ENCODE measurements at regions not wholly inside any gene's neighbourhood (a gene's known extent, or its start where the extent isn't known, plus 50 kb on each side); places are given as distances from the start of the nearest gene placed in this dataset.
A peak's percentile ranks its signal among the peaks of the same experiment; 100 is the strongest.

DNA sequence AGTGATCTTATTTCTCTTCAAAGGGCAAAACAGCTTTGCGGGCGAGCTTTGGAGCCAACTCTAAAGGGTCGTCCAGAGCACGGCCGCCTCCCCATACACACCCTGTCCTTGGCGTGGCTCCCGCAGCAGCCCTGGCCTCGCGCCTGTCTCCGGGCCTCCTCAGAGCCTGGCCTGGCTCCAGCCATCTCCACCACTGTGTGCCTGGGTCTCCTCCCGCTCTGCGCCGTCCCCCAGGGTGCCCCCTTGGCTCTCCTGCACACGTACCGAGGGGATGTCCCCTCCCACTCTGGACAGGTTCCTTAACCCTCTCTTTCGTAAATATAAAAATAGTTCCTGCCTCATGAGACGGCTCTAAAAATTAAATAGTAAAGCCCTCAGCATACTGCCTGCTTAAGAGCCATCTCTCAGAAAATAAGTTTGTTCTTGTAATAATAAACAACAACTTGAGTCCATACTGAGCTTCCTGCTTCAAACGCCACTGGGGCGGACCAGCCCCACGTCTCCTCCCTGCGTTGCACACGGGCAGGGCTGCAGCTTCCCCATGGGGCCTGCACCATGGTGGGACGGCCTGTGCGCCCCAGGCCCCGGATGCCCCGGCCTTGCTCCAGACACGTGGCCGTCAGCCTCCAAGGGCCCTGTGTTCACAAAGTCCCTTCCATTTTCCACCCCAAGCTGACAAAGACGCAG is 226.2 kb downstream of the TTLL2 start:
- peak overlapping the region in 1 of 2 experiments; percentile 33 for H3K4me3 ChIP-seq (ENCODE audit: insufficient read depth in 1 of 2, low read depth in 1 of 2, low read length in 2 of 2)
- no peak overlapping the region for H3K18ac ChIP-seq (ENCODE audit: low read depth in 1 of 2, low read length in 2 of 2)
- no peak overlapping the region for H3K27ac ChIP-seq (ENCODE audit: low read length, poor library complexity, severe bottlenecking)
- no peaks in the 10 kb centered on the region for H3K36me3 ChIP-seq (ENCODE audit: control insufficient read depth in 1 of 2, insufficient read depth in 2 of 2, low read depth in 1 of 2, low read length in 2 of 2)
- peaks cover 5% of the 10 kb centered on the region for H3K4me1 ChIP-seq (ENCODE audit: control insufficient read depth, insufficient read depth, low read depth, low read length)
- DNase-seq, result no peak
- WGBS, result 87% methylated on average over 24 of the region's 29 CpGs
- H3K79me1 ChIP-seq (replicated peaks; ENCODE audit: low read length, poor library complexity, severe bottlenecking), result no peaks in the 10 kb centered on the region
- H2AK5ac ChIP-seq (ENCODE audit: low read length, severe bottlenecking), result no peak overlapping the region
- no peak overlapping the region for H3K9ac ChIP-seq (ENCODE audit: low read length)
- peaks cover 3% of the 10 kb centered on the region for H3K9me3 ChIP-seq (ENCODE audit: control insufficient read depth, low read length)
- H2BK5ac ChIP-seq (ENCODE audit: low read depth, low read length, poor library complexity, severe bottlenecking), result no peak overlapping the region
- H3K23ac ChIP-seq (ENCODE audit: low read length in 2 of 2), result no peak overlapping the region
- peaks cover 0 to 15% of the 10 kb centered on the region in 2 experiments for H3K27me3 ChIP-seq (ENCODE audit: control insufficient read depth in 1 of 2, insufficient read depth in 1 of 2, low read length in 2 of 2)
- no peak overlapping the region for H3K4ac ChIP-seq (ENCODE audit: low read depth in 1 of 2, low read length in 2 of 2)
- no peak overlapping the region for H4K8ac ChIP-seq (ENCODE audit: low read length)
- no peak overlapping the region for H2BK120ac ChIP-seq (ENCODE audit: low read depth, low read length)
- no peak overlapping the region for H3K14ac ChIP-seq (ENCODE audit: low read length in 2 of 2)
- H2BK15ac ChIP-seq (ENCODE audit: low read depth, poor library complexity, severe bottlenecking), result no peak overlapping the region
- H2BK12ac ChIP-seq (ENCODE audit: low read length in 2 of 2), result no peak overlapping the region
- no peak overlapping the region for H3K4me2 ChIP-seq (ENCODE audit: low read length, poor library complexity, severe bottlenecking)
- no peak overlapping the region for H2AFZ ChIP-seq (ENCODE audit: low read depth, low read length)
- H4K91ac ChIP-seq (ENCODE audit: low read length), result no peak overlapping the region

DNA sequence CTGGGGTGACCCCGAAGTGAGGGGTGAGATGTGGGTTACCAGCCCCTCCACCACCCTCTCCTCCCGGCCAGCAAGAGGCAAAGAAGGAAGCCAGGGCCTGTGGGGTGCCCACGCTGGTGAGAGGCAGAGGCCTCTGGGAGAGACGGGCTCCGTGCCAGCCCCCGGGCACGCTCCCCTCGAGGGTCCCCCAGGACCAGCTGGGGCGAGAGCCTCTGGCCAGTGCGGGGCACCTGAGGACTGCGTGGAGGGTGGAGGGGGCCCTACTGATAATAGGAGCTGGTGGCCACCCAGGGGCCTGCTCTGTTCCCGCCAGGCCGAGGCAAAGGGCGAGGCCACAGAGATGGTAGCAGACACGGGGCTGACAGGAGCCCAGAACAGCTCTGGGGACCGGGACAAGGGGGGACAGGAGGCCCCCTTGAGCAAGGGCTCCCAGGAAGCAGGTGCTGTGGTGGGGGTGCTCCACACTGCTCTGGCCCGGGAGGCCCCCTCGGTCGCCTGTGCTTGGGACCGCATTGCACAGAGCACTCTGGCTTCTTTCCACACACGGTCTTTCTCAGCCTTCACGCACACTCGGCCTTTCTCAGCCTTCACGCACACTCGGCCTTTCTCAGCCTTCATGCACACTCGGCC is 226.9 kb downstream of the TTLL2 start:
- no peak overlapping the region for H2AK5ac ChIP-seq (ENCODE audit: low read length, severe bottlenecking)
- peaks cover 8% of the 10 kb centered on the region for H3K9me3 ChIP-seq (ENCODE audit: control insufficient read depth, low read length)
- no peak for DNase-seq
- no peak overlapping the region for H2BK120ac ChIP-seq (ENCODE audit: low read depth, low read length)
- no peak overlapping the region for H3K4me2 ChIP-seq (ENCODE audit: low read length, poor library complexity, severe bottlenecking)
- no peak overlapping the region for H2AFZ ChIP-seq (ENCODE audit: low read depth, low read length)
- no peak overlapping the region for H4K91ac ChIP-seq (ENCODE audit: low read length)
- H3K23ac ChIP-seq (ENCODE audit: low read length in 2 of 2), result no peak overlapping the region
- H2BK12ac ChIP-seq (ENCODE audit: low read length in 2 of 2), result no peak overlapping the region
- H3K4me3 ChIP-seq (ENCODE audit: insufficient read depth in 1 of 2, low read depth in 1 of 2, low read length in 2 of 2), result no peak overlapping the region
- no peak overlapping the region for H3K9ac ChIP-seq (ENCODE audit: low read length)
- H3K79me1 ChIP-seq (replicated peaks; ENCODE audit: low read length, poor library complexity, severe bottlenecking), result no peaks in the 10 kb centered on the region
- H3K27ac ChIP-seq (ENCODE audit: low read length, poor library complexity, severe bottlenecking), result no peak overlapping the region
- no peak overlapping the region for H2BK15ac ChIP-seq (ENCODE audit: low read depth, poor library complexity, severe bottlenecking)
- peaks cover 0 to 15% of the 10 kb centered on the region in 2 experiments for H3K27me3 ChIP-seq (ENCODE audit: control insufficient read depth in 1 of 2, insufficient read depth in 1 of 2, low read length in 2 of 2)
- H2BK5ac ChIP-seq (ENCODE audit: low read depth, low read length, poor library complexity, severe bottlenecking), result no peak overlapping the region
- H3K4me1 ChIP-seq (ENCODE audit: control insufficient read depth, insufficient read depth, low read depth, low read length), result peaks cover 5% of the 10 kb centered on the region
- no peak overlapping the region for H3K18ac ChIP-seq (ENCODE audit: low read depth in 1 of 2, low read length in 2 of 2)
- WGBS, result 94% methylated on average over 26 of the region's 26 CpGs
- H3K36me3 ChIP-seq (ENCODE audit: control insufficient read depth in 1 of 2, insufficient read depth in 2 of 2, low read depth in 1 of 2, low read length in 2 of 2), result no peaks in the 10 kb centered on the region
- no peak overlapping the region for H3K4ac ChIP-seq (ENCODE audit: low read depth in 1 of 2, low read length in 2 of 2)
- H4K8ac ChIP-seq (ENCODE audit: low read length), result no peak overlapping the region
- H3K14ac ChIP-seq (ENCODE audit: low read length in 2 of 2), result no peak overlapping the region

DNA sequence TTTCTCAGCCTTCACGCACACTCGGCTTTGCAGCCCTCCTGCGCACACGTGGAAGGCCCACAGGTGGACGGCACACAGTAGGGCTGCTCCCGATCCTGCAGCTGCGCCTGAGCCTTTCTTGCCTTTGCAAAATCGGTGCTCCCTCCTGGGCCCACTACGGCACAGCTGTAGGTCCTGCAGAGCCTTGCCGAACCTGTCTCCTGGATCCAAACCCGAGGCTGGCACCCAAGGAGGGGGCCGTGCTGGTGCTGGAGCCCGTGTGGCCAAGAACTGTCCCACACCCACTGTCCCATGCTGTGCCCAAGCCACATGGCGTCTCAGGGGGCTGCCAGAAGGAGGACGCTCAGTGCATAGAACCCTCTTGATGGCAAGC is 227.4 kb downstream of the TTLL2 start:
- no peak overlapping the region for H3K18ac ChIP-seq (ENCODE audit: low read depth in 1 of 2, low read length in 2 of 2)
- 95% methylated on average over 15 of the region's 15 CpGs for WGBS
- peaks cover 2% of the 10 kb centered on the region for H3K4me1 ChIP-seq (ENCODE audit: control insufficient read depth, insufficient read depth, low read depth, low read length)
- no peak overlapping the region for H3K27ac ChIP-seq (ENCODE audit: low read length, poor library complexity, severe bottlenecking)
- H3K27me3 ChIP-seq (ENCODE audit: control insufficient read depth in 1 of 2, insufficient read depth in 1 of 2, low read length in 2 of 2), result peaks cover 0 to 15% of the 10 kb centered on the region in 2 experiments
- no peaks in the 10 kb centered on the region for H3K36me3 ChIP-seq (ENCODE audit: control insufficient read depth in 1 of 2, insufficient read depth in 2 of 2, low read depth in 1 of 2, low read length in 2 of 2)
- no peak overlapping the region for H3K4me3 ChIP-seq (ENCODE audit: insufficient read depth in 1 of 2, low read depth in 1 of 2, low read length in 2 of 2)
- no peak overlapping the region for H3K4ac ChIP-seq (ENCODE audit: low read depth in 1 of 2, low read length in 2 of 2)
- no peaks in the 10 kb centered on the region for H3K79me1 ChIP-seq (replicated peaks; ENCODE audit: low read length, poor library complexity, severe bottlenecking)
- no peak overlapping the region for H3K4me2 ChIP-seq (ENCODE audit: low read length, poor library complexity, severe bottlenecking)
- no peak overlapping the region for H4K91ac ChIP-seq (ENCODE audit: low read length)
- H2BK120ac ChIP-seq (ENCODE audit: low read depth, low read length), result no peak overlapping the region
- no peak for DNase-seq
- H2BK5ac ChIP-seq (ENCODE audit: low read depth, low read length, poor library complexity, severe bottlenecking), result no peak overlapping the region
- no peak overlapping the region for H2BK12ac ChIP-seq (ENCODE audit: low read length in 2 of 2)
- H3K23ac ChIP-seq (ENCODE audit: low read length in 2 of 2), result no peak overlapping the region
- H2BK15ac ChIP-seq (ENCODE audit: low read depth, poor library complexity, severe bottlenecking), result no peak overlapping the region
- no peak overlapping the region for H4K8ac ChIP-seq (ENCODE audit: low read length)
- no peak overlapping the region for H2AFZ ChIP-seq (ENCODE audit: low read depth, low read length)
- no peak overlapping the region for H2AK5ac ChIP-seq (ENCODE audit: low read length, severe bottlenecking)
- peaks cover 8% of the 10 kb centered on the region for H3K9me3 ChIP-seq (ENCODE audit: control insufficient read depth, low read length)
- no peak overlapping the region for H3K14ac ChIP-seq (ENCODE audit: low read length in 2 of 2)
- no peak overlapping the region for H3K9ac ChIP-seq (ENCODE audit: low read length)

DNA sequence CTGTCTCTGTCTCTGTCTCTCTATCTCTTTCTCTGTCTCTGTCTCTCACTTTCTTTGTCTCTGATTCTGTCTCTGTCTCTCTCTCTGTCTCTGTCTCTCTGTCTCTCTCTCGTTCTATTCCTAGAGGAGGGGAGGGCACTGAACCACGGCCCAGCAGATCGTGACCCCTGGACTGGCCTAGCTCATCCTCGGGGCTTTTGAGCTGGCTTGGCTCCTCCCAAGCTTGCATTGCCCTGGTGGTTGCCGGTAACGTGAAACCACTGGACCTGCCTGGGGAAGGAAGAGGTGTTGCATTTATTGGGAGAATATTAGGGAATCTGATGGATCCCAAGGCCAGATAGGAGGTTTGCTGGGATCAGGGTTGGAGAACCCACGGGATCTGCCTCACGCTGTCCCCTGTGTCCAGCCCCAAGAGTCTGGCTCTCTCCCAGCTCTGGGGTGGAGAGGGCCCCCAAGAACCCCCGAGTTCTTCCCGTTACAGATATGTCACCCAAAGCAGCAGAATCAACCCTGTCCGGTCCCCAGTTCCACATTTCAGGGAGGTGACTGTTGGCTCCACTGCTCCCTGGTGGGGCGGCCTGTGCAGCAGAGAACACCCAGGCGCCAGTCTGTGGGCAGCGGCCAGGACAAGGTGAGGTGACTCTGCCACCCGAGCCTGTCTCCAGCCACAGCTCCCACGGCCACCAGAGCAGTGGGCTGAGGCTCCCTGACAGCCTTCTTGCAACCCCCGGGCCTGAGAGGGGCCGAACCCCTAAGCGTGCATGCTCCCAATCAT is 228.3 kb downstream of the TTLL2 start:
- H3K9ac ChIP-seq (ENCODE audit: low read length), result no peak overlapping the region
- no peak overlapping the region for H2AFZ ChIP-seq (ENCODE audit: low read depth, low read length)
- no peak overlapping the region for H3K27ac ChIP-seq (ENCODE audit: low read length, poor library complexity, severe bottlenecking)
- no peak overlapping the region for H4K91ac ChIP-seq (ENCODE audit: low read length)
- H3K4me1 ChIP-seq (ENCODE audit: control insufficient read depth, insufficient read depth, low read depth, low read length), result peaks cover 2% of the 10 kb centered on the region
- no peak overlapping the region for H3K4me2 ChIP-seq (ENCODE audit: low read length, poor library complexity, severe bottlenecking)
- no peak overlapping the region for H3K18ac ChIP-seq (ENCODE audit: low read depth in 1 of 2, low read length in 2 of 2)
- 89% methylated on average over 19 of the region's 19 CpGs for WGBS
- H2BK15ac ChIP-seq (ENCODE audit: low read depth, poor library complexity, severe bottlenecking), result no peak overlapping the region
- no peak overlapping the region for H3K23ac ChIP-seq (ENCODE audit: low read length in 2 of 2)
- no peak overlapping the region for H2BK120ac ChIP-seq (ENCODE audit: low read depth, low read length)
- H3K27me3 ChIP-seq (ENCODE audit: control insufficient read depth in 1 of 2, insufficient read depth in 1 of 2, low read length in 2 of 2), result peaks cover 0 to 15% of the 10 kb centered on the region in 2 experiments
- DNase-seq, result no peak
- H3K4ac ChIP-seq (ENCODE audit: low read depth in 1 of 2, low read length in 2 of 2), result no peak overlapping the region
- H4K8ac ChIP-seq (ENCODE audit: low read length), result no peak overlapping the region
- H2BK12ac ChIP-seq (ENCODE audit: low read length in 2 of 2), result no peak overlapping the region
- no peak overlapping the region for H2BK5ac ChIP-seq (ENCODE audit: low read depth, low read length, poor library complexity, severe bottlenecking)
- H3K36me3 ChIP-seq (ENCODE audit: control insufficient read depth in 1 of 2, insufficient read depth in 2 of 2, low read depth in 1 of 2, low read length in 2 of 2), result no peaks in the 10 kb centered on the region
- H3K14ac ChIP-seq (ENCODE audit: low read length in 2 of 2), result no peak overlapping the region
- H3K79me1 ChIP-seq (replicated peaks; ENCODE audit: low read length, poor library complexity, severe bottlenecking), result no peaks in the 10 kb centered on the region
- H2AK5ac ChIP-seq (ENCODE audit: low read length, severe bottlenecking), result no peak overlapping the region
- peaks cover 8% of the 10 kb centered on the region for H3K9me3 ChIP-seq (ENCODE audit: control insufficient read depth, low read length)
- H3K4me3 ChIP-seq (ENCODE audit: insufficient read depth in 1 of 2, low read depth in 1 of 2, low read length in 2 of 2), result no peak overlapping the region

Measured in mesenchymal stem cell (in vitro differentiated cells and primary cell).